PC-3 (cell line): ENCODE measurements at regions not wholly inside any gene's neighbourhood (a gene's known extent, or its start where the extent isn't known, plus 50 kb on each side); places are given as distances from the start of the nearest gene placed in this dataset.

Source experiments
- CTCF ChIP-seq: fragments of 300-600 bp; sonication (generic); conservative IDR thresholded peaks from 2 replicates; pipeline ENCODE4 v1.5.1; 2017; ENCODE audit warnings: antibody characterized with exemption, low read depth, mild to moderate bottlenecking, low read length
- EZH2 ChIP-seq: fragments of 300-600 bp; sonication (generic); IDR thresholded peaks from one replicate; pipeline ENCODE4 v1.6.1; 2017; ENCODE audit warnings: antibody characterized with exemption, mild to moderate bottlenecking, low read length; ENCODE audit not compliant: unreplicated experiment
- EZH2phosphoT487 ChIP-seq: fragments of 300-600 bp; sonication (generic); IDR thresholded peaks from 2 replicates; pipeline ENCODE4 v1.6.1; 2018; ENCODE audit warnings: mild to moderate bottlenecking, antibody characterized with exemption, low read length, borderline replicate concordance

DNA sequence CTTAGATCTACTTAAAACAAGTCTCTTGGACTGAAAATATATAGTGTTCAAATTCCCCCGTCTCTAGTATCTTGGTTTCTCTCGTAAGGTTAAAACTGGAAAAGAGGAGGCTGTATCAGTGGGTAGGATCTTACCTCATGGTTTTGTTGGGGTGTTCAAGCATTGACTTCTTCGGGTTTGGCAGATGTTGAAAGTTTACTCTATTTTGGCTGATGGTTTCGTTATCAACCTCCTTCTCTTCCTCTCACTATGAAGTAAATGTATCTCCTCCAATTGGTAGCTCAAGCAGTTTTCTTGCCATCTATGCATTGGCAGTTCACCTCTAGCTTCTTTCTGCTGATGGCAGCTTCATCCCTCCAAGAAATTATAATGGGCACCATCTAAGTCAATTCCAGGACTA, 506.5 kb upstream of the GRIN3A start:
- no peak for TF ChIP-seq EZH2
- no peak for TF ChIP-seq CTCF
- TF ChIP-seq EZH2phosphoT487: no peak
